ENCODE measurements at regions not wholly inside any gene's neighbourhood (a gene's known extent, or its start where the extent isn't known, plus 50 kb on each side); places are given as distances from the start of the nearest gene placed in this dataset.
A peak's percentile ranks its signal among the peaks of the same experiment; 100 is the strongest.
"Not testable (repeated sequence)": the region's sequence is repeated elsewhere in the genome, so short reads cannot be mapped to it uniquely, and the experiment has no call there.

DNA sequence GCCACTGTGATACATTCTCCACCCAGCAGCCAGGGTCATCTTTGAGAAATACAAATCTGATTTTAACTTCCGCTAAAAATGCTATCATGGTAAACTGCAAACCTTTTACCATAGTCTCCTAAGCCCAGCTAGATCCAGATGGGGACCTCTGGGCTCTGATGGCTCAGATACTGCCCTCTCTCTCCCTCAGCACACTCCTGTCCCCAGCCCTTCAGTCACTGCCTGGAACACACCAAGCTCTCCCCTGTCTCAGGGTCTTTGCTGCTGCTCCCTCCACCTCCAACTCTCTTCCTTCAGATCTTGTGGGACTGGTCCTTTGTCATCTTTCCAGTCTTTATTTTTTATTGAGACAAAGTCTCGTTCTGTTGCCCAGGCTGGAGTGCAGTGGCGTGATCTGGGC, 65.1 kb downstream of the SPRY4 start:
- DNase-seq: no peak

DNA sequence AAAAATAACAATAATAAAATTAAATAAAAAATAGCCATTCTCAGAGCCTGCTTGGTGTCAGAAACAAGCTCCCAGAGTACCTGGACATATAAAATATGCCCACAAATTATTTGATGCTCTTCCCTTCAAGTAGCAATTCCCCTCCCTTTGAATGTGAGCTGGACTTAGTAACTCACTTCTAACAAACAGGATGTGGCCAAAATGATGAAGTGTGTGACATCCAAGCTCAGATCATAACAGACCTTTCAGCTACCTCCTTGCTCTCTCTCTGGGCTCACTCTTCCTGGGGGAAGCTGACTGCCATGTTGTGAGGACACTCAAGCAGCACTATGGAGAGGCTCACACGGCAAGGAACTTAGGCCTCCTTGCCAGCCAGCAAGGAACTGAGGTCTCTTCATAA, 69.0 kb downstream of the SPRY4 start:
- DNase-seq: no peak

- no peak for DNase-seq
Measured at GRCh38 chr5:142254431-142254830, 70.4 kb downstream of the SPRY4 start.

DNA sequence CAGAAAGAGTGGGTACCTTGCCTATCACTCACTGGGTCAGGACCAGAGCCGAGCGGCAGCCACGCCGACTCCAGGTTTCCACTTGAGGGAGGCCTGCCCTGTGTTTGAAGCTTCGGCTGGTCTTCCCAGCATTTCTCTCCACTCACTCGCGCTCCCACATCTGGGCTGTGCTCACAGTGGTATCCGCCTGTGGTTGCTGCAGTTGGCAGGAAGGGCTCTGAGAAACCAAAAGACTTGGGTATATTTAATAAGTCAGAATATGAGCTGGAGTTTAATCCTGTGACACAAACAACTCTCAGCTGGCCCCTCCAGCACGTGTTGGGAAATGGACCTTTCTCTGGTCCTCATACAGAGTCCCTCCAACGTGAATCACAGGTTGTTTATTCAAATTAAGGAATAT, 70.9 kb downstream of the SPRY4 start:
- DNase-seq: no peak

- DNase-seq: no peak
Measured at GRCh38 chr5:142250119-142250518, 74.7 kb downstream of the SPRY4 start.

- no peak for DNase-seq
Measured at GRCh38 chr5:142248853-142249462, 75.9 kb downstream of the SPRY4 start.

DNA sequence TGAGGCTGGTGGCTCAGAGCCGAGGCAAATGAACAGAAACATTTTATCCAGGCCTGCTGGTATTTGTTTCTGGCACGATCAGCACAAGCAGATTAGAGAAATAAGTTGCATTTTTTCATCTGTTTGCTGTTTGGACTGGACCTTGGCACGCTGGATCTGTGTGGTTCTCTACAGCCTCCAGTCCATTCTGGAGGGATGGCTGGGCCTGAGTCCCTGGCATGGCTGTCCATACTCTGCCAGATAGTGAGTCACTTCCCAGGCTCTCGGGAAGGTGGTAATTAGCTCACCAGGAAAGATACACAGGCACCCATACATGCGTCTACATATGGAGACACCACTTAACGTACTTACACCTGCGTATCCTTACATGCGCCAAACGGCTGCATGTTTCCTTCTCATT, 78.6 kb downstream of the SPRY4 start:
- no peak for DNase-seq

- no peak for DNase-seq
Measured at GRCh38 chr5:142245786-142246185, 79.0 kb downstream of the SPRY4 start.

DNA sequence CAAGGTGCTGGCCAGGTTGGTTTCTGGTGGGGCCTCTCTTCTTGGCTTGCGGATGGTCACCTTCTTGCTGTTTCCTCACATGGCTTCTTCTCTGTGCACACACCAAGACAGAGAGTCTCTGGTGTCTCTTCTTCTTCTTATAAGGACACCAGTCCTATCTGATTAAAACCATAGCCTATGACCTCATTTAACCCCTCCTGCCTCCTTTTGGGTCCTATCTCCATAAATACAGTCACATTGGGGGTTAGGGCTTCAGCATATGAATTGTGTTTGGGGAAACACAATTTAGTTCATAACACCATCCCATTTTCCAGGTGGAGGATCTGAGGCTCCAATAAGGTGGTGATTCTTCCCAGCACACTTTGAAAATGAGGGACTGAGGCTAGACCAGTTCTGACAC, 80.4 kb downstream of the SPRY4 start:
- DNase-seq: no peak

DNA sequence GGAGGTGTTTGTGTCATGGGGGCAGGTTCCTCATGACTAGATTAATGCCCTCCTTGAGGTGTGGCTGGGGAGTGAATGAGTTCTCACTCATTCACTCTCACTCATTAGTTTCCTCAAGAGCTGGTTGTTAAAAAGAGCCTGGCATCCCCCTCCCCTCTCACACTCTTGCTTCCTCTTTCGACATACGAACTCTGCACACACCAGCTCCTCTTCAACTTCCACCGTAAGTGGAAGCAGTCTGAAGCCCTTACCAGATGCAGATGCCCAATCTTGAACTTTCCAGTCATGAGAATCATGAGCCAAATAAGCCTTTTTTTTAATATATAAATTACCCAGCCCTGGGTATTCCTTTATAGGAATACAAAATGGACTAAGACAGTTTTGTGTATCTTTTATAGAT, 82.5 kb downstream of the SPRY4 start:
- DNase-seq: no peak

DNA sequence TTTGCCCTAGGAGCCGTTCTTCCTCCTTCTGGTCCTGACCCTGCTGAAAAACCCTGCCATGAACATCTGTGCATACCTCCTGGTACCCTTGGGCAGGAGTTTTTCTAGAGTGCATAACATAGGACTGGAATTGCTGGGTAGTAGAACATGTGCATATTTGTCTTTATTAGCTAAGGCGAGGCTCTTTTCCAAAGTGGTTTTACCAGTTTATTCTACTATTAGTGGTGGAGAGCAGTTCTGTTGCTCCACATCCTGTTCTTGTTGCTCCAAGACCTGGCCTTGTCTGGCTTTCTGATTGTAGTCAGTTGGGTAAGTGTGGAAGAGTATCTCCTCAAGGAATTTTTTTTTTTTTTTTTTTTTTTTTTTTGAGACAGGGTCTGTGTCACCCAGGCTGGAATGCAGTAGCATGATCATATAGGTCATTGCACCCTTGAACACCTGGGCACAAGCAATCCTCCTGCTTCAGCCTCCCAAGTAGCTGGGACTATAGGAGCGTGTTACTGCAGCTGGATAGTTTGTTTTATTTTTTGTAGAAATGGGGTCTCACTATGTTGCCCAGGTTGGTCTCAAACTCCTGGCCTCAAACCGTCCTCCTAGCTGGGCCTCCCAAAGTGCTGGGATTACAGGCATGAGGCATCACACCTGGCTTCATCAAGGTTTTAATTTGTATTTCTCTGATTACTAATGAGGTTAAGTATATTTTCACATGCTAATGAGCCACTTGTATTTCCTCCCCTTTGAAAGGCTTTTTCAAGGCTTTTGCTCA, 85.2 kb downstream of the SPRY4 start:
- no peak for DNase-seq

GRCh38 chr5:142237707-142238106, 87.1 kb downstream of the SPRY4 start:
- no peak for DNase-seq

GRCh38 chr5:142236673-142237290, 88.0 kb downstream of the SPRY4 start:
- DNase-seq: not testable (repeated sequence)

DNA sequence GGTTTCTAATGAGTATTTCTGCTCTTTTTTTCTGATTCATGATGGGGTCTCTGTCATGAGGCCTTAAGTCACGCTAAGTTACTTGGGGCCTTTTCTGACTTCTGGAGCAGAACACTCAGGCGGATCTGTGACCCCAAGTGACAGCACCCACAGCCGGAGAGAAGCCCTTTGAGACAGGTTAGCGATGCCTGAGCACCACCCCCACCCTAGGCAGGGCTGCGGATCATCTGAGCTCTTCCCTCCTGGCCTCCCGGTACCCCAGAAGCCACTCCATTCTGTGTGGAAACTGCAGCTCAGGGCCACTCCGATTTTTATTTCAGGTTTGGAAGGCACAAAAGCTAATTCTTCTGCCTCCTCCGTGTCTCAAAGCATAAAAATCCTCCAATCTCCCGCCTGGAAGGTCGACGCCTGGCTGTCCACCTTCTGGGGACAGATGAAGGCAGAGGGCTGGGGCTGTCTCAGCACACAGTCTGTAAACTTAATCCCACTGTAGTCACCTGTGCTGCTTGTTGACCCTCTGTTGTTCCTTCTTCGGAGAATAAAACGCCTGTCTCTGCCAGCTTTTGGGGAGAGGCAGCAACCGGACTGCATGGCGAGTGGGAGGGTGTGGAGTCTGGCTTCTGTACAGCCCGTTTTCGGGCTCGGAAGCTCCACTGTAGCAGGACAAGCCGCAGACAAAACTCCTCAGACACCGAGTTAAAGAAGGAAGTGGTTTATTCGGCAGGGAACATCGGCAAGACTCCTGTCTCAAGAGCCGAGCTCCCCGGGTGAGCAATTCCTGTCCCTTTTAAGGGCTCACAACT, 88.8 kb downstream of the SPRY4 start:
- no peak for DNase-seq

- no peak for DNase-seq
Measured at GRCh38 chr5:142235050-142235797, 89.6 kb downstream of the SPRY4 start.

GRCh38 chr5:142233083-142234032, 91.5 kb downstream of the SPRY4 start:
- DNase-seq: no peak

- not testable (repeated sequence) for DNase-seq
Measured at GRCh38 chr5:142230949-142231348, 93.9 kb downstream of the SPRY4 start.

DNA sequence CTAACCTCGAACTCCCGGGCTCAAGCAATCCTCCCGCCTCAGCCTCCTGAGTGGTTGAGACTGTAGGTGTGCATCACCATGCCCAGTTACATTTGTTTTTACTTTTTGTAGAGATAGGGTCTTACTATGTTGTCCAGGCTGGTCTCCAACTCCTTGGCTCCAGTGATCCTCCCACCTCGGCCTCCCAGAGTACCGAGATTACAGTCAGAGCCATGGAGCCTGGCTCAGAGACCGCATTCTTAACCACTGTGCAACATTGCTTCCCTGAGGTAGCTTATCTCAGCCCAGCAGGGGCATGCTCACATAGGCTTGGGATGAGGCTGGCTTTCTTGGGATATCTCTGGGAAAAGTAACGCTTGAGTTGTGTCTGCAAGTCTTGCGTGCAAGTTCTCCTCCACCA, 99.7 kb downstream of the SPRY4 start:
- no peak for DNase-seq

GRCh38 chr5:142222866-142223558, 101.8 kb downstream of the SPRY4 start:
- DNase-seq: peak; percentile 4

GRCh38 chr5:142222225-142222865, 102.5 kb downstream of the SPRY4 start:
- no peak for DNase-seq

All from T-helper 9 cell (primary cell).